ENCODE measurements at regions not wholly inside any gene's neighbourhood (a gene's known extent, or its start where the extent isn't known, plus 50 kb on each side); places are given as distances from the start of the nearest gene placed in this dataset.

DNA sequence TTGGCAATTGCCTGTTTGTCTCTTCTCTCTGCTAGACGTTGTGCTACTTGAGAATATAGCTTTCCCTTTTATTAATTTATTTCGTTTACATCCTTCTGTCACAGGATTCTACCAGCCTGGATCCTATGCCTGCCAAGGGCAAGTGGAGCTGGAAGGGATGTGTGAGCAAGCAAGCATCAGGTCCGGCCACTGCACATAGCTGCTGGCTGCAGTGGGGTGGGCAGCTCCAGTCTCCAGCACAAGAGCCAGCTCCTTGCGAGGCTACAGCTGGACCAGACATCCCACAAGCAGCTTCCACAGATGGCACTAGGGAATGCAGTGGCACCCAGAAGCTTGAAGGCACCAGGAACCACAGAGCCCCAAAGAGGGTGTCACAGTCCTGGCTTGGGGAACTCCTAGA, 225.0 kb downstream of the KCNC2 start:
- intact Hi-C loops (cut with micrococcal nuclease): no loop called here

GRCh38 chr12:74985293-74985985, 224.2 kb downstream of the KCNC2 start:
- intact Hi-C loops (cut with micrococcal nuclease): no loop called here

- intact Hi-C loops (cut with micrococcal nuclease): no loop called here
Measured at GRCh38 chr12:74985986-74986319, 223.7 kb downstream of the KCNC2 start.

- intact Hi-C loops (cut with micrococcal nuclease): no loop called here
Measured at GRCh38 chr12:74988156-74988555, 221.5 kb downstream of the KCNC2 start.
